H1 (cell line): ENCODE measurements at regions not wholly inside any gene's neighbourhood (a gene's known extent, or its start where the extent isn't known, plus 50 kb on each side); places are given as distances from the start of the nearest gene placed in this dataset.

Experiments used
- CTCF ChIA-PET: fragments of 300-600 bp; sonication (Branson Sonifier 250); formaldehyde crosslinking; loops from one replicate; lab custom pipeline; 2021; ENCODE audit not compliant: partially characterized antibody; lab: Charles Lee
- POLR2A ChIA-PET: fragments of 300-600 bp; sonication (Branson Sonifier 250); formaldehyde crosslinking; loops from one replicate; lab custom pipeline; 2021; ENCODE audit warnings: inconsistent platforms; ENCODE audit not compliant: partially characterized antibody; lab: Charles Lee
- DNase-seq, 2 experiments: peaks; one replicate each; pipeline versions ENCODE4 v3.0.0 to v3.0.0-alpha.2; 2010 to 2022; ENCODE audit warnings: low spot score in 2 of 2, low read depth in 1 of 2, mixed read lengths in 1 of 2
- FAIRE-seq: peaks from 2 replicates; lab custom pipeline; 2011; peaks lifted over from hg19 to GRCh38; lab: Jason Lieb, UNC
- H2AFZ ChIP-seq: 2 replicates; pipeline ENCODE4 v1.8.1; 2012; ENCODE audit warnings: low read length, inconsistent platforms
- H2AK5ac ChIP-seq: 2 replicates; pipeline ENCODE4 v1.6.1; 2013; ENCODE audit warnings: low read depth, low read length
- H2BK120ac ChIP-seq: replicated peaks from 2 replicates; pipeline ENCODE3; 2013; ENCODE audit warnings: low read depth, low read length, inconsistent platforms
- H2BK12ac ChIP-seq: 2 replicates; pipeline ENCODE4 v1.6.1; 2013; ENCODE audit warnings: low read depth, low read length
- H2BK15ac ChIP-seq: 2 replicates; pipeline ENCODE4 v1.6.1; 2013; ENCODE audit warnings: low read length
- H2BK20ac ChIP-seq: 2 replicates; pipeline ENCODE4 v1.6.1; 2013; ENCODE audit warnings: low read length
- H2BK5ac ChIP-seq: 2 replicates; pipeline ENCODE4 v1.6.1; 2013; ENCODE audit warnings: low read depth, low read length
- H3K14ac ChIP-seq: 2 replicates; pipeline ENCODE4 v1.6.1; 2013; ENCODE audit warnings: inconsistent platforms; ENCODE audit not compliant: insufficient read length
- H3K18ac ChIP-seq: 2 replicates; pipeline ENCODE4 v1.6.1; 2013; ENCODE audit warnings: low read length; ENCODE audit errors: extremely low read depth
- H3K23ac ChIP-seq: 2 replicates; pipeline ENCODE4 v1.6.1; 2013; ENCODE audit warnings: inconsistent platforms; ENCODE audit not compliant: insufficient read length
- H3K23me2 ChIP-seq: 2 replicates; pipeline ENCODE4 v1.6.1; 2013; ENCODE audit warnings: low read depth, low read length
- H3K27ac ChIP-seq: 2 replicates; pipeline ENCODE4 v1.6.1; 2011; ENCODE audit warnings: low read depth, low read length, inconsistent platforms
- H3K27me3 ChIP-seq, 4 experiments: replicated peaks in 1 of 4; 1 replicate in 1 of 4; 2 replicates in 3 of 4; pipeline versions ENCODE4 v1.6.1 to v1.8.1; 2011 to 2013; ENCODE audit warnings: low read length in 3 of 4, mild to moderate bottlenecking in 3 of 4, inconsistent platforms in 2 of 4, mixed read lengths in 2 of 4, moderate library complexity in 1 of 4; ENCODE audit not compliant: control insufficient read depth in 3 of 4, insufficient read depth in 3 of 4; ENCODE audit errors: extremely low read depth in 1 of 4
- H3K36me3 ChIP-seq, 4 experiments: 2 replicates each; pipeline versions ENCODE4 v1.6.1 to v1.8.1; 2011 to 2013; ENCODE audit warnings: mild to moderate bottlenecking in 4 of 4, low read length in 3 of 4, moderate library complexity in 2 of 4, control low read depth in 1 of 4, inconsistent platforms in 1 of 4; ENCODE audit not compliant: insufficient read depth in 4 of 4, control insufficient read depth in 2 of 4
- H3K4ac ChIP-seq: replicated peaks from 2 replicates; pipeline ENCODE3; 2013; ENCODE audit warnings: low read length, low read depth, mixed read lengths, inconsistent platforms; ENCODE audit not compliant: insufficient read length
- H3K4me1 ChIP-seq, 4 experiments: replicated peaks in 1 of 4; 1 replicate in 1 of 4; 2 replicates in 3 of 4; pipeline versions ENCODE4 v1.6.1 to v1.8.1; 2011 to 2013; ENCODE audit warnings: low read length in 3 of 4, inconsistent platforms in 2 of 4, mixed read lengths in 1 of 4; ENCODE audit not compliant: insufficient read depth in 4 of 4, control insufficient read depth in 3 of 4
- H3K4me2 ChIP-seq, 2 experiments: 2 replicates each; pipeline versions ENCODE4 v1.6.1 to v1.8.1; 2011 to 2013; ENCODE audit warnings: low read depth in 2 of 2, low read length in 2 of 2, control low read depth in 1 of 2, inconsistent platforms in 1 of 2, mild to moderate bottlenecking in 1 of 2; ENCODE audit not compliant: insufficient read depth in 1 of 2
- H3K4me3 ChIP-seq, 4 experiments: fragments of 200-600, 300-600 bp in 1 of 4; sonication (generic), shearing (Covaris generic), sonication (Bioruptor Twin) in 1 of 4; 2 replicates each; pipeline versions ENCODE4 v1.5.1 to v1.8.1; 2011 to 2016; ENCODE audit warnings: low read length in 4 of 4, low read depth in 3 of 4, control low read depth in 2 of 4, inconsistent platforms in 2 of 4, mild to moderate bottlenecking in 2 of 4, mixed read lengths in 1 of 4, moderate library complexity in 1 of 4; ENCODE audit not compliant: insufficient read depth in 2 of 4; ENCODE audit errors: extremely low read depth in 1 of 4
- H3K56ac ChIP-seq: replicated peaks from 2 replicates; pipeline ENCODE3; 2013; ENCODE audit warnings: low read depth, mild to moderate bottlenecking, mixed read lengths, low read length, inconsistent platforms; ENCODE audit not compliant: insufficient read length
- H3K79me1 ChIP-seq: 2 replicates; pipeline ENCODE4 v1.6.1; 2013; ENCODE audit warnings: low read depth, low read length, control low read depth
- H3K79me2 ChIP-seq, 2 experiments: 2 replicates each; pipeline versions ENCODE4 v1.6.1 to v1.8.1; 2012 to 2013; ENCODE audit warnings: low read length in 2 of 2, mild to moderate bottlenecking in 2 of 2, inconsistent platforms in 1 of 2; ENCODE audit not compliant: insufficient read depth in 2 of 2, control insufficient read depth in 1 of 2
- H3K9ac ChIP-seq, 4 experiments: replicated peaks in 1 of 4; 1 replicate in 1 of 4; 2 replicates in 3 of 4; pipeline versions ENCODE4 v1.6.1 to v1.8.1; 2011 to 2013; ENCODE audit warnings: low read depth in 3 of 4, low read length in 3 of 4, control low read depth in 2 of 4, mild to moderate bottlenecking in 2 of 4, moderate library complexity in 2 of 4, inconsistent platforms in 1 of 4; ENCODE audit errors: extremely low read depth in 1 of 4
- H3K9me3 ChIP-seq, 2 experiments: 2 replicates each; pipeline versions ENCODE4 v1.6.1 to v1.8.1; 2012 to 2013; ENCODE audit warnings: mild to moderate bottlenecking in 2 of 2, moderate library complexity in 2 of 2, control low read depth in 1 of 2, inconsistent platforms in 1 of 2, low read depth in 1 of 2, low read length in 1 of 2, mixed read lengths in 1 of 2; ENCODE audit not compliant: insufficient read depth in 2 of 2
- H4K20me1 ChIP-seq, 2 experiments: replicated peaks in 1 of 2; 2 replicates each; pipeline versions ENCODE3 to v1.8.1; 2011 to 2013; ENCODE audit warnings: inconsistent platforms in 2 of 2, low read length in 2 of 2, mild to moderate bottlenecking in 1 of 2; ENCODE audit not compliant: insufficient read depth in 2 of 2, control insufficient read depth in 1 of 2
- H4K5ac ChIP-seq: 2 replicates; pipeline ENCODE4 v1.6.1; 2013; ENCODE audit warnings: low read length, low read depth, mixed read lengths, inconsistent platforms; ENCODE audit not compliant: insufficient read length
- H4K8ac ChIP-seq: 2 replicates; pipeline ENCODE4 v1.8.0; 2013; ENCODE audit warnings: mild to moderate bottlenecking, moderate library complexity, low read length, inconsistent platforms; ENCODE audit not compliant: insufficient read depth; ENCODE audit errors: extremely low read depth
- H4K91ac ChIP-seq: replicated peaks from 2 replicates; pipeline ENCODE3; 2013; ENCODE audit warnings: low read length, mixed read lengths, inconsistent platforms; ENCODE audit not compliant: insufficient read length
- BCL11A ChIP-seq, 2 experiments: IDR thresholded peaks; one replicate each; pipeline ENCODE4 v1.6.1; 2011; ENCODE audit warnings: low read depth in 2 of 2, low read length in 2 of 2, mild to moderate bottlenecking in 2 of 2
- POLR2A ChIP-seq, 2 experiments: IDR thresholded peaks; 1 replicate in 1 of 2; 2 replicates in 1 of 2; pipeline ENCODE4 v1.6.1; 2011; ENCODE audit warnings: low read depth in 2 of 2, low read length in 2 of 2, mild to moderate bottlenecking in 2 of 2; ENCODE audit errors: control extremely low read depth in 1 of 2
- SP4 ChIP-seq: IDR thresholded peaks from 2 replicates; pipeline ENCODE4 v1.6.1; 2012; ENCODE audit warnings: low read length, inconsistent platforms
- ZNF274 ChIP-seq: IDR thresholded peaks from 2 replicates; pipeline ENCODE4 v1.7.0; 2012; ENCODE audit warnings: low read length, borderline replicate concordance; ENCODE audit errors: extremely low read depth
- WGBS, 2 experiments: shearing (Covaris generic) in 1 of 2; methylation state at CpG; one replicate each; pipeline versions ENCODE4 v1.1.6 to v1.1.7; 2013 to 2015; ENCODE audit warnings: low lambda C conversion rate in 2 of 2, mixed read lengths in 2 of 2, inconsistent platforms in 1 of 2, low coverage in 1 of 2, missing lambda C conversion rate in 1 of 2; ENCODE audit not compliant: insufficient replicate concordance in 2 of 2, insufficient coverage in 1 of 2, insufficient read length in 1 of 2; ENCODE audit errors: extremely low coverage in 1 of 2, missing lambda C conversion rate in 1 of 2; 5-methylcytosine and 5-hydroxymethylcytosine counted together
- TF ChIP-seq, protein P1 (sequence below): IDR thresholded peaks from 2 replicates; pipeline ENCODE4 v1.6.1; 2012; ENCODE audit warnings: inconsistent platforms

DNA sequence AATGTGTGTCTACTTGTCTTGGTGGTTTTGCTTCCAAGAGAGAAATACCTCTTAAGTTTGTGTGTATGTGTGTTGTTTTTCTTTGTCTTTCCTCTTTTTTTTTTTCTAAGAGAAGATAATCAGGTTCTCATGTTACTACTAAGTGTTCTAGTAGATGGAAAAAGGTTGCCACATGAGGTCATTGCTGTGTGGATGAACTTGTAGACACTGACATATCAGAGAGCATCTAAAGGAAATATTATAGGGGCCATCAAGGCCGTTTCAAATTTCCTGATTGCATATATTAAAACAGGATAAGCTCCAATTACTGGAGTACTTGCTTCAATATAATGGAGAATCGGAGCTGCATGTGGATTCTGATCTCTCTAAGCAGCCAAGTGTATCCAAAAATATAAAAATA is 747.5 kb downstream of the NR2F2 start:
- Histone ChIP-seq H3K18ac (no peak overlapping the region), H4K91ac (no peak overlapping the region), H3K4me2 (no peak overlapping the region), H3K36me3 (no peaks in the 10 kb centered on the region), H2BK120ac (no peak overlapping the region), H4K20me1 (no peaks in the 10 kb centered on the region), H2BK5ac (no peak overlapping the region), H2BK12ac (no peak overlapping the region), H2BK20ac (no peak overlapping the region), H3K9ac (no peak overlapping the region), H3K4ac (no peak overlapping the region), H2AK5ac (no peak overlapping the region), H3K56ac (no peak overlapping the region), H2BK15ac (no peak overlapping the region), H3K9me3 (no peaks in the 10 kb centered on the region), H3K27me3 (no peaks in the 10 kb centered on the region), H3K4me3 (no peak overlapping the region), H3K23me2 (no peaks in the 10 kb centered on the region; the same call in 1 of the 2 replicates), H2AFZ (no peak overlapping the region), H3K23ac (no peak overlapping the region), H4K5ac (no peak overlapping the region), H3K79me2 (no peaks in the 10 kb centered on the region), H3K14ac (no peak overlapping the region), H3K4me1 (no peaks in the 10 kb centered on the region; a peak in 2 of 7 replicates), H3K79me1 (no peaks in the 10 kb centered on the region), H3K27ac (no peak overlapping the region), H4K8ac (no peak overlapping the region)
- WGBS, 2 experiments = 86% methylated on average over 2 of the region's 2 CpGs; no CpG with 5 or more reads in 1 of the 2 experiments
- POLR2A ChIA-PET = no interaction called here
- DNase-seq (no peak), FAIRE-seq (no peak)
- CTCF ChIA-PET = interaction anchor here (0.8 kb wide), 1 partner anchor 185 kb away, joined by 3 read pairs; no protein-coding TSS in a partner anchor
- TF ChIP-seq BCL11A (IDR thresholded peaks at IDR 0.05; ENCODE audit: low read depth in 2 of 2, low read length in 2 of 2) (no peak), SP4 (no peak), ZNF274 (no peak), POLR2A (IDR thresholded peaks at IDR 0.05; ENCODE audit: control extremely low read depth in 1 of 2, low read depth in 2 of 2, low read length in 2 of 2) (no peak)
- TF ChIP-seq, protein P1, sequence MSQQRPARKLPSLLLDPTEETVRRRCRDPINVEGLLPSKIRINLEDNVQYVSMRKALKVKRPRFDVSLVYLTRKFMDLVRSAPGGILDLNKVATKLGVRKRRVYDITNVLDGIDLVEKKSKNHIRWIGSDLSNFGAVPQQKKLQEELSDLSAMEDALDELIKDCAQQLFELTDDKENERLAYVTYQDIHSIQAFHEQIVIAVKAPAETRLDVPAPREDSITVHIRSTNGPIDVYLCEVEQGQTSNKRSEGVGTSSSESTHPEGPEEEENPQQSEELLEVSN = no peak
